K562 (cell line): ENCODE measurements at regions not wholly inside any gene's neighbourhood (a gene's known extent, or its start where the extent isn't known, plus 50 kb on each side); places are given as distances from the start of the nearest gene placed in this dataset.

Experiments used
- ATAC-seq: fragments of 200-7000 bp; cut with Tn5 transposase; 3 replicates; pipeline ENCODE4 v1.9.1; 2020; ENCODE audit warnings: moderate library complexity
- BruUV-seq: library from RNA; stranded (reverse); fragments of 400-500 nt; replicated peaks from 2 replicates; lab custom pipeline; 2021; lab: Mats Ljungman, UMichigan
- CTCF ChIA-PET: fragments of 300-600 bp; formaldehyde crosslinking; extraction: SDS; loops from one replicate; lab custom pipeline; 2021; ENCODE audit warnings: low intra/inter-chr PET ratio; lab: Yijun Ruan, JAX
- POLR2A ChIA-PET: fragments of 300-600, 350-650 bp; sonication (Branson Sonifier 250); formaldehyde crosslinking; extraction: SDS; loops from one replicate; lab custom pipeline; 2021; ENCODE audit warnings: antibody characterized with exemption, inconsistent platforms; lab: Yijun Ruan, JAX
- DNase-seq, 4 experiments: peaks; one replicate each; pipeline versions ENCODE4 v3.0.0 to v3.0.0-alpha.2; 2011 to 2018; ENCODE audit warnings: low spot score in 3 of 4, mixed read lengths in 3 of 4; ENCODE audit errors: extremely low read depth in 1 of 4
- FAIRE-seq: peaks from 2 replicates; lab custom pipeline; 2011; peaks lifted over from hg19 to GRCh38; lab: Jason Lieb, UNC
- H2AFZ ChIP-seq: 2 replicates; pipeline ENCODE4 v1.6.0; 2011; ENCODE audit warnings: low read depth, low read length, control low read depth, inconsistent platforms
- H3K27ac ChIP-seq: fragments of 200-600 bp; 3 replicates; pipeline ENCODE4 v1.8.0; 2011; ENCODE audit warnings: low read depth, mild to moderate bottlenecking, control low read depth, inconsistent platforms, low read length, moderate library complexity, mixed read lengths; ENCODE audit errors: extremely low read depth
- H3K27me3 ChIP-seq, 2 experiments: fragments of 300-600 bp in 1 of 2; 2 replicates in 1 of 2; 3 replicates in 1 of 2; pipeline versions ENCODE4 v1.6.0 to v1.8.0; 2011; ENCODE audit warnings: inconsistent platforms in 2 of 2, low read length in 2 of 2, mild to moderate bottlenecking in 1 of 2, mixed read lengths in 1 of 2, moderate library complexity in 1 of 2; ENCODE audit not compliant: control insufficient read depth in 2 of 2, insufficient read depth in 2 of 2
- H3K36me3 ChIP-seq: fragments of 300-600 bp; 3 replicates; pipeline ENCODE4 v1.8.0; 2011; ENCODE audit warnings: mild to moderate bottlenecking, low read length, inconsistent platforms; ENCODE audit not compliant: control insufficient read depth, insufficient read depth
- H3K4me1 ChIP-seq, 2 experiments: fragments of 200-600 bp in 1 of 2; replicated peaks in 1 of 2; 2 replicates in 1 of 2; 3 replicates in 1 of 2; pipeline versions ENCODE4 v1.5.1 to v1.8.0; 2011; ENCODE audit warnings: inconsistent platforms in 2 of 2, low read length in 2 of 2, mild to moderate bottlenecking in 1 of 2, mixed read lengths in 1 of 2, moderate library complexity in 1 of 2; ENCODE audit not compliant: control insufficient read depth in 2 of 2, insufficient read depth in 2 of 2
- H3K4me2 ChIP-seq: 2 replicates; pipeline ENCODE4 v1.6.1; 2011; ENCODE audit warnings: low read length, control low read depth, inconsistent platforms, mixed read lengths; ENCODE audit not compliant: insufficient read depth
- H3K4me3 ChIP-seq: fragments of 200-600 bp; sonication (generic), shearing (Covaris generic); 2 replicates; pipeline ENCODE4 v1.5.1; 2016; ENCODE audit warnings: control low read depth, inconsistent platforms
- H3K79me2 ChIP-seq: fragments of 200-600 bp; 3 replicates; pipeline ENCODE4 v1.8.0; 2011; ENCODE audit warnings: low read length, inconsistent platforms; ENCODE audit not compliant: control insufficient read depth, insufficient read depth
- H3K9ac ChIP-seq, 2 experiments: 2 replicates each; pipeline versions ENCODE4 v1.6.0 to v1.6.1; 2011; ENCODE audit warnings: low read depth in 2 of 2, low read length in 2 of 2, control low read depth in 1 of 2, inconsistent platforms in 1 of 2, mild to moderate bottlenecking in 1 of 2, mixed read lengths in 1 of 2; ENCODE audit not compliant: insufficient read depth in 1 of 2
- H3K9me1 ChIP-seq: one replicate; pipeline ENCODE4 v1.6.0; 2011; ENCODE audit warnings: inconsistent platforms, mild to moderate bottlenecking, low read length, moderate library complexity; ENCODE audit not compliant: control insufficient read depth, insufficient read depth
- H3K9me3 ChIP-seq: replicated peaks from 2 replicates; pipeline ENCODE4 v1.5.1; 2011; ENCODE audit warnings: low read depth, low read length, inconsistent platforms; ENCODE audit not compliant: control insufficient read depth, insufficient read depth
- H4K20me1 ChIP-seq: replicated peaks from 2 replicates; pipeline ENCODE4 v1.6.1; 2011; ENCODE audit warnings: low read length, inconsistent platforms, mixed read lengths; ENCODE audit not compliant: control insufficient read depth, insufficient read depth
- ELF1 ChIP-seq: fragments of 200-800 bp; sonication (Bioruptor generic); IDR thresholded peaks from 2 replicates; pipeline ENCODE4 v1.6.1; 2016; ENCODE audit warnings: missing genetic modification characterization, missing compliant biosample characterization
- HMGN3 ChIP-seq: IDR thresholded peaks from 2 replicates; pipeline ENCODE4 v1.6.1; 2011; ENCODE audit warnings: borderline replicate concordance, low read depth, mild to moderate bottlenecking, mixed read lengths, low read length; ENCODE audit not compliant: insufficient read length; ENCODE audit errors: extremely low read depth
- HNRNPK ChIP-seq: fragments of 200-400 bp; formaldehyde crosslinking; IDR thresholded peaks from one replicate; pipeline ENCODE4 v1.6.1; 2018; ENCODE audit warnings: mild to moderate bottlenecking, low read depth, low read length; ENCODE audit not compliant: poor library complexity, severe bottlenecking
- NCOA6 ChIP-seq: fragments of 450-650 bp; IDR thresholded peaks from 2 replicates; pipeline ENCODE4 v1.6.1; 2017; ENCODE audit warnings: mild to moderate bottlenecking
- NR3C1 ChIP-seq: sonication (generic); formaldehyde crosslinking; IDR thresholded peaks from 2 replicates; pipeline ENCODE4 v1.8.1; 2022; ENCODE audit warnings: missing genetic modification reagents
- OTX1 ChIP-seq: fragments of 450-650 bp; formaldehyde crosslinking; IDR thresholded peaks from 2 replicates; pipeline ENCODE4 v1.4.0; 2022; ENCODE audit warnings: mild to moderate bottlenecking
- RUNX1 ChIP-seq: sonication (generic); IDR thresholded peaks from 2 replicates; pipeline ENCODE4 v1.6.1; 2016; ENCODE audit warnings: antibody characterized with exemption, low read depth
- ZBTB1 ChIP-seq: sonication (generic); formaldehyde crosslinking; IDR thresholded peaks from 2 replicates; pipeline ENCODE4 v1.8.1; 2023; ENCODE audit warnings: missing genetic modification reagents, low read depth, mild to moderate bottlenecking, borderline replicate concordance
- ZBTB26 ChIP-seq: fragments of 450-650 bp; formaldehyde crosslinking; IDR thresholded peaks from 2 replicates; pipeline ENCODE4 v1.4.0; 2022; ENCODE audit warnings: missing genetic modification characterization
- ZBTB7A ChIP-seq: IDR thresholded peaks from 2 replicates; pipeline ENCODE4 v1.6.1; 2011; ENCODE audit warnings: low read depth, mild to moderate bottlenecking, low read length, moderate library complexity, borderline replicate concordance; ENCODE audit not compliant: control insufficient read depth
- ZNF121 ChIP-seq: sonication (generic); formaldehyde crosslinking; conservative IDR thresholded peaks from 2 replicates; pipeline ENCODE4 v1.8.0; 2022; ENCODE audit warnings: missing genetic modification reagents
- ZNF764 ChIP-seq: fragments of 250-450 bp; sonication (Bioruptor Pico); IDR thresholded peaks from 2 replicates; pipeline ENCODE4 v1.4.0; 2020; ENCODE audit warnings: low read depth, mild to moderate bottlenecking, moderate library complexity
- ZSCAN29 ChIP-seq: fragments of 450-650 bp; IDR thresholded peaks from 2 replicates; pipeline ENCODE4 v1.6.1; 2017
- WGBS: fragments of 100-300 bp; shearing (Covaris generic); methylation state at CpG from one replicate; pipeline ENCODE4 v1.1.6; 2016; ENCODE audit warnings: low coverage, mixed read lengths; ENCODE audit not compliant: insufficient coverage; ENCODE audit errors: missing lambda C conversion rate; 5-methylcytosine and 5-hydroxymethylcytosine counted together
- in situ Hi-C: fragments of 300-500 bp; cut with MboI; formaldehyde crosslinking; loops from 4 replicates; pipeline ENCODE4 v1.15.0; 2018; ENCODE audit warnings: inconsistent platforms, mixed read lengths
- intact Hi-C: fragments of 100-400 bp; cut with micrococcal nuclease; formaldehyde crosslinking; loops from 2 replicates; pipeline ENCODE4 v1.14.2; 2022
- TF ChIP-seq, protein P1 (sequence below): IDR thresholded peaks from 2 replicates; pipeline ENCODE4 v1.6.1; 2016; ENCODE audit warnings: missing genetic modification characterization, missing compliant biosample characterization

DNA sequence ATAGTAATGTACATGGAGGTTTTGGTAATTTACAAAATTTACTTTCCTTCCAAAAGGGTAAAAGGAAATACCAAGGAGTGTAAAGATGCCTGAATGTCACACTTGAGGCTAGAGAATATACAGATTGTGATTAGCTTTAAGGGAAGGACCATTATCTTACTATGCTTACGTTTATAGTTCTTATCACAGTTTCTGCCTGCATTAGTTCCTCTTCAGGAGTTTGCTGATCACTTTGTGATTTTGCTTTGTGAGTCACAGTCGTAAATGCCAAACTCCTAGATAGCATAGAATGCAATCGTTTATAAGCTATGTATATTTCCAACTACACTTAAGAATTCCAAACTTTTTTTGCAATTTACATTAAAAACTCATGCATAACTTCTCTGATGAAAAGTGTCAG is 1034.6 kb downstream of the DIPK2A start:
- intact Hi-C loops (no loop called here), in situ Hi-C loops (no loop called here)
- Histone ChIP-seq H3K4me2 (no peak overlapping the region), H3K9me1 (no peaks in the 10 kb centered on the region), H3K4me3 (no peak overlapping the region), H3K36me3 (no peaks in the 10 kb centered on the region), H3K4me1 (no peaks in the 10 kb centered on the region), H3K27me3 (no peaks in the 10 kb centered on the region), H4K20me1 (no peaks in the 10 kb centered on the region), H3K9me3 (no peaks in the 10 kb centered on the region), H3K9ac (no peak overlapping the region), H3K79me2 (no peaks in the 10 kb centered on the region), H2AFZ (no peak overlapping the region), H3K27ac (no peak overlapping the region)
- TF ChIP-seq, protein P1, sequence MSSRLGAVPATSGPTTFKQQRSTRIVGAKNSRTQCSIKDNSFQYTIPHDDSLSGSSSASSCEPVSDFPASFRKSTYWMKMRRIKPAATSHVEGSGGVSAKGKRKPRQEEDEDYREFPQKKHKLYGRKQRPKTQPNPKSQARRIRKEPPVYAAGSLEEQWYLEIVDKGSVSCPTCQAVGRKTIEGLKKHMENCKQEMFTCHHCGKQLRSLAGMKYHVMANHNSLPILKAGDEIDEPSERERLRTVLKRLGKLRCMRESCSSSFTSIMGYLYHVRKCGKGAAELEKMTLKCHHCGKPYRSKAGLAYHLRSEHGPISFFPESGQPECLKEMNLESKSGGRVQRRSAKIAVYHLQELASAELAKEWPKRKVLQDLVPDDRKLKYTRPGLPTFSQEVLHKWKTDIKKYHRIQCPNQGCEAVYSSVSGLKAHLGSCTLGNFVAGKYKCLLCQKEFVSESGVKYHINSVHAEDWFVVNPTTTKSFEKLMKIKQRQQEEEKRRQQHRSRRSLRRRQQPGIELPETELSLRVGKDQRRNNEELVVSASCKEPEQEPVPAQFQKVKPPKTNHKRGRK (tag) = no peak
- TF ChIP-seq ELF1 (tag) = no peak
- no peak for TF ChIP-seq ZNF764
- TF ChIP-seq HMGN3 = no peak
- no peak for TF ChIP-seq NR3C1
- no peak for TF ChIP-seq ZBTB26 (CRISPR knock-in tag)
- no peak for TF ChIP-seq ZSCAN29
- no peak for TF ChIP-seq HNRNPK
- no peak for TF ChIP-seq ZBTB7A
- TF ChIP-seq OTX1 (CRISPR knock-in tag) = no peak
- TF ChIP-seq RUNX1 = no peak
- no peak for TF ChIP-seq NCOA6
- TF ChIP-seq ZBTB1 (CRISPR knock-in tag) = no peak
- TF ChIP-seq ZNF121 (CRISPR knock-in tag) = no peak
- ATAC-seq (no peak), FAIRE-seq (no peak), DNase-seq (no peak)
- ChIA-PET CTCF (no interaction called here), POLR2A (no interaction called here)
- no TSS peak for BruUV-seq
- WGBS = 0% methylated on average over 3 of the region's 3 CpGs
